ENCODE measurements at regions not wholly inside any gene's neighbourhood (a gene's known extent, or its start where the extent isn't known, plus 50 kb on each side); places are given as distances from the start of the nearest gene placed in this dataset.

DNA sequence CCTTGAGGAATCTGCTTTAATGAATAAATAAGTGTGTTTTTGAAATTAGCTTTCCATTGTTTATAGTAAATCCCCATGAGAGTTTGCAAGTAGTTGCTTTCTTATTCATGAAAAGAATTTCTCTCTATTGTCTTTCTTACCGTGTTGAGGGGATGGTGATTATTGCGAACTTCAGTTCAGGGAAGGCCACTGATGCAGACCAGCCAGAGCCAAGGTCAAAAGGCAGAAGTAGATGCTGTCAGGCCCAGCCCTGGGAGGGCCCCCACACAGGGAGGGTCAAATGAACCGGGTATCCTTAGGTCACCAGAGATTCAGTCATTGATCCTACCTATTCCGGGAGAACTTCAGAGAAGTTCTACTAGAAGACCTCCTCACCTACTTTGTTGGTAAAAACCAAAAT, 185.9 kb downstream of the NUFIP1 start:
- TF ChIP-seq, protein P1, sequence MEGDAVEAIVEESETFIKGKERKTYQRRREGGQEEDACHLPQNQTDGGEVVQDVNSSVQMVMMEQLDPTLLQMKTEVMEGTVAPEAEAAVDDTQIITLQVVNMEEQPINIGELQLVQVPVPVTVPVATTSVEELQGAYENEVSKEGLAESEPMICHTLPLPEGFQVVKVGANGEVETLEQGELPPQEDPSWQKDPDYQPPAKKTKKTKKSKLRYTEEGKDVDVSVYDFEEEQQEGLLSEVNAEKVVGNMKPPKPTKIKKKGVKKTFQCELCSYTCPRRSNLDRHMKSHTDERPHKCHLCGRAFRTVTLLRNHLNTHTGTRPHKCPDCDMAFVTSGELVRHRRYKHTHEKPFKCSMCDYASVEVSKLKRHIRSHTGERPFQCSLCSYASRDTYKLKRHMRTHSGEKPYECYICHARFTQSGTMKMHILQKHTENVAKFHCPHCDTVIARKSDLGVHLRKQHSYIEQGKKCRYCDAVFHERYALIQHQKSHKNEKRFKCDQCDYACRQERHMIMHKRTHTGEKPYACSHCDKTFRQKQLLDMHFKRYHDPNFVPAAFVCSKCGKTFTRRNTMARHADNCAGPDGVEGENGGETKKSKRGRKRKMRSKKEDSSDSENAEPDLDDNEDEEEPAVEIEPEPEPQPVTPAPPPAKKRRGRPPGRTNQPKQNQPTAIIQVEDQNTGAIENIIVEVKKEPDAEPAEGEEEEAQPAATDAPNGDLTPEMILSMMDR (conservative IDR thresholded peaks at IDR 0.05): no peak
- no peak for TF ChIP-seq EZH2 (IDR thresholded peaks at IDR 0.05; ENCODE audit: low read depth)
